ENCODE measurements at regions not wholly inside any gene's neighbourhood (a gene's known extent, or its start where the extent isn't known, plus 50 kb on each side); places are given as distances from the start of the nearest gene placed in this dataset.

DNA sequence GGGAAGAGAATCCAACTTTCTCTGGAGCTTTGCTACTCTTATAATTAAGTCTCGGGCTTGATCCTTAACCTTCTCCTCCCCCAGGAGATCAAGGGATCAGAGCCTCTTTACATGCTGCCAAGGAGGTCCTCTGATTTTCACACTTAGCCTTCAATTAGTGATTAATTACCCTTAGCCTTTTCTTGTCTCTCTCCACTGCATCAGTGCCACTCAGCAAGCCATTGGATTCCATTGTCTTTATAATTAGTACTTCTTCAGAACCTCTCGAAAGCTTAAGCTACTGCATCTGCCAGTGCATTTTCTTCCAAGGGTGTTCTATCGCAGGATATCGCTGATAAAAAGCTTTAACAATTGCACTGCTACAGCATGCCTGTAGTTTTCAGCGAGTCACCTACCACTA is 477.0 kb upstream of the MEIS1 start:
- TF ChIP-seq, protein P1, sequence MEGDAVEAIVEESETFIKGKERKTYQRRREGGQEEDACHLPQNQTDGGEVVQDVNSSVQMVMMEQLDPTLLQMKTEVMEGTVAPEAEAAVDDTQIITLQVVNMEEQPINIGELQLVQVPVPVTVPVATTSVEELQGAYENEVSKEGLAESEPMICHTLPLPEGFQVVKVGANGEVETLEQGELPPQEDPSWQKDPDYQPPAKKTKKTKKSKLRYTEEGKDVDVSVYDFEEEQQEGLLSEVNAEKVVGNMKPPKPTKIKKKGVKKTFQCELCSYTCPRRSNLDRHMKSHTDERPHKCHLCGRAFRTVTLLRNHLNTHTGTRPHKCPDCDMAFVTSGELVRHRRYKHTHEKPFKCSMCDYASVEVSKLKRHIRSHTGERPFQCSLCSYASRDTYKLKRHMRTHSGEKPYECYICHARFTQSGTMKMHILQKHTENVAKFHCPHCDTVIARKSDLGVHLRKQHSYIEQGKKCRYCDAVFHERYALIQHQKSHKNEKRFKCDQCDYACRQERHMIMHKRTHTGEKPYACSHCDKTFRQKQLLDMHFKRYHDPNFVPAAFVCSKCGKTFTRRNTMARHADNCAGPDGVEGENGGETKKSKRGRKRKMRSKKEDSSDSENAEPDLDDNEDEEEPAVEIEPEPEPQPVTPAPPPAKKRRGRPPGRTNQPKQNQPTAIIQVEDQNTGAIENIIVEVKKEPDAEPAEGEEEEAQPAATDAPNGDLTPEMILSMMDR (IDR thresholded peaks at IDR 0.05): no peak
- TF ChIP-seq POLR2A (IDR thresholded peaks at IDR 0.05): no peak
